GM19193 (cell line): ENCODE measurements at regions not wholly inside any gene's neighbourhood (a gene's known extent, or its start where the extent isn't known, plus 50 kb on each side); places are given as distances from the start of the nearest gene placed in this dataset.

Experiments used
- POLR2A ChIP-seq: IDR thresholded peaks from 4 replicates; pipeline ENCODE4 v1.6.1; 2011; ENCODE audit not compliant: insufficient read depth, insufficient read length; ENCODE audit errors: extremely low read depth

DNA sequence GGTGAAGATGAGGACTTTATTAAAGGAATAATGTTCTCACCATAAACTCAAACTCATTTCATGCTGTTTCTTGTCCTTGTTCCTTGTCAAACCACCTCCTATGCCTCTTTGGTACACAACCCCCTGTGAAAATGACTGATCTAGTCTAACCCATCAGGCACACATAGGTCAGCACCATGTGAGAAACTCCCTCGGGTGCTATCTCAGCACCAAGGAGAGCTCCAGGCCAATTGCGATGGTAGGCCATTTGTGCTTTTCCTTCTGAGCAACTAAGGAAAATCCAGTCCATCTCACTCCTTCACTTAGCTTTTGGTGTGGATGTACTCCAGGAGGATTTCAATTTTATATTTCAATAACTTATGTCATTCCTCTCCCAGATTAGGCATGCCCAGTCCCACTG lies 199.8 kb downstream of the ZNF608 start:
- no peak for TF ChIP-seq POLR2A

DNA sequence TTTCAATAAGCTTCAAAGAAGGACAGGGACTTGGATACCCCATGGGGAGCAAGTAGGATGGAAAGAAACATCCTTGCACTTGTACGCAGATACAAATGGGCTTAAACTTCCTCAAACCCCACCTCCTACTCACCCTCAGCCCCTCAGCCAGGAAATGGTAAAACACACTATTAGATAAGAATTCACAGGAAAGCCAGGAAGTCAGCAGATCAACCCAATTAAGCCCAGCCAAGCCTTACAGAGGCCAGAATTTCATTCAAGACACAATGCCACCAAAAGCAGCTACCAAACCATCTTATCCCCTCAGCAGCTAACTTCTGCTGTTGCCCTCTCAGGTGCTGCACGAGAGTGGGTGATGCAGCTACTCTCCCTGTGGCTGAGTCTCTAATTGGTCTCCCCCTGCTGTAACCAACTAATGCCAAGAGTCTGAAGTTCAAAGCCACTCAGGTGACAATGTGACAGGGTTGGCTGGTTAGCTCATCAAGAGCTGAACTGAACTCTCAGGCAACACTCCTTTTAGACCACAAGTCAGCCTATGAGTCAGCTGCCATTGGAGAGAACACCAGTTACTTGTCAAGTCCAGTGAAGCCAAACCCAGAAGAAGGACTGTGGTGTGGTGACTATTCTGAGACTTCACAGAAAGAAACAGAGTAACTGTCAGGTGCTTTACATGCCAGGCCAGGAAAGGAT lies 201.9 kb downstream of the ZNF608 start:
- no peak for TF ChIP-seq POLR2A

DNA sequence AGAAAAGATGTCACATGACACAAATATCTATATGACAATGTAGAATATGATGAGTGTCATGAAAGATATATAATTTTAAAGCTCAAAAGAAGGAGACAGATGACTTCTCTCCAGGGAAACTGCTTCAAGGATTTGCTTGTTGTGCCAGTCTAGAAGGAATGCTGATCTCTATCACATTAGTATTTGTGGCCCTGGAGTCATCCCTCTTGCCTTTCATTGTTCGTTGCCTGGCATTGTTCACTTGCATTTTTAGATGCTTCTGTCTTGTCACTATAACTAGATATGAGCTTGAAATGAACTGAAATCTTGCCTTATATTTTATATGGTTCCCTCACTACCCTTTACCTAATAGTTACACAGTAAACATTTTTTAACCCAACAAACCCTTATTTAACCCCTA lies 207.5 kb downstream of the ZNF608 start:
- TF ChIP-seq POLR2A, result no peak

DNA sequence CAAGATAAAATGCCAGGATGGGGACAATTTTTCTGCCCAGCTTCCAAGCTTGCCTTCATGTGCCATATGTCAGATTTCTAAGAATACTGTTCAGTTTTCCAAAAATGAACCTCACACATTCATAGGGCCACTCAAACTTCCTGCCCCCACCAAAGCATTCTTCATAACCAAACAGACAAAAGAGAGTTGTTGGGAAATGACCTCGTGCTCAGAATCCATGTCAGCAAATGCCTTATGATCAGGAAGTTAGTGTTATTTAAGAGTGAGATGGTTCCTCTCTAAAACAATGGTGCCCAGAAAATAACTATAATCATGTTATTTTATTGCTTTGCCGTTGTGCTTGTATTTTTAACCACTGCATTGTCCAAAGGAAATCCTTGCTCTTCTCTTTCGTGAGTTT lies 208.2 kb downstream of the ZNF608 start:
- TF ChIP-seq POLR2A, result no peak

DNA sequence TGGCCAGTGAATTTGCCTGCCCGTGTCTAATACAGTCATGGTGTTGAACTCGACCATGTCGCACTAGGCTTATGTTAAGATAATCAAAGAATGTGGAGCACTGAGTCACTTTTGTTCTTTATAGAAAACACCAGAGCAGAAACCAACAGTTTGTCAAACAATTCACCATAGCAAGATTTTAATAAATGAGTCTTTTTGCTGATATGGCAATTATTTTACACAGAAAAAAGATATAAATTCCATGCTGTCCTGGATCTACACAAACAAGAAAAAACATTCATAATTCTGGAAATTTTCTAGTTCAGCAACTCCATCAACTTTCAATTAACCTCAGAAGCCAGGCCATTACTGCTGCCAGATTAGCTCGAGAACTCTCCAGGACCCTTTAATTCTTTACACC lies 208.9 kb downstream of the ZNF608 start:
- no peak for TF ChIP-seq POLR2A

DNA sequence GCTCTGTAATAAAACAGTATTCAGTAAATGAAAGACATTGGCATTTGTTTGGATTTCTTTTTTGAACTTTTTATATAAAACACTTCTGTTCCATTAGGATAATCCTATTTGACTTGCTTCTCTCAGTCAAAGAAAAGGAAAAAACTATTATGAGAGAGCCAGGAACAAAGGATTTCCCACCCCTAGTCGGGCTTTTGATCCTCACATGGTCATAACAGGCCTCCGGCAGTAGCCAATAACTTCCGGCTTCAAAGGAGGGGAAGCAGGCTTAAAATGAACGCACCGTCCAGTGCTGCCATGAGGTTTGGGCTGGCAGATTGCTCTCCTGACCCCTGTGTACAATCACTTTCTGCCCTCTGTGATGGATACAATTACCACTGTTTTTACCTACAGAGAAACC lies 209.3 kb downstream of the ZNF608 start:
- TF ChIP-seq POLR2A, result no peak

DNA sequence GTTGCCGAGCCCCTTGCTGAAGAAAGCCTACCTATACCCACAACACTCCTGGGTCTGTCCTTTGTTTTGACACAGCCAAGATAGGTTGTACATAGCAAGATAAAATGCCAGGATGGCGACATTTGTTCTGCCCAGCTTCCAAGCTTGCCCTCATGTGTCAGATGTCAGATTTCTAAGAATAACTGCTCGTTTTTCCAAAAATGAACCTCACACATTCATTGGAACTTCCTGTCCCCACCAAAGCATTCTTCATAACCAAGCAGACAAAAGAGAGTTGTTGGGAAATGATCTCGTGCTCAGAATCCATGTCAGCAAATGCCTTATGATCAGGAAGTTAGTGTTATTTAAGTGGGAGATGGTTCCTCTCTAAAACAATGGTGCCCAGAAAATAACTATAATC lies 210.1 kb downstream of the ZNF608 start:
- no peak for TF ChIP-seq POLR2A

DNA sequence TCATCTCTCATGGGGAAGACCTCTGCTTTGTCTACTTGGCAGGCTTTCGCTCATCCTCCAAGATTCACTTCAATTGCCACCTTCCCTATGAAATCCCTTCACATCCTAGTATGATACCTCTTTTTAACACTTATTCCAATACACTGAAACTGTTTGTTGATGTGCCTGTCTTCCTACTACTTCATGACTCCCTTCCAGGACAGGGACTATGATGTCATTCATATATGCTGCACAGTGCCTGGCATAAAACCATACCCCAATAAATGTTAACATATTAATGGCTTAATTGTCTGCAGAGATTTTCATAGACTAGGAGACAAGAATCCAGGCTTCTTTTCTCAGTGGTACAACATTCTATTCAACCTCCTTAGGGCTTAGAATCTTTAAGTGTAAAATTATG lies 215.5 kb downstream of the ZNF608 start:
- TF ChIP-seq POLR2A, result no peak

DNA sequence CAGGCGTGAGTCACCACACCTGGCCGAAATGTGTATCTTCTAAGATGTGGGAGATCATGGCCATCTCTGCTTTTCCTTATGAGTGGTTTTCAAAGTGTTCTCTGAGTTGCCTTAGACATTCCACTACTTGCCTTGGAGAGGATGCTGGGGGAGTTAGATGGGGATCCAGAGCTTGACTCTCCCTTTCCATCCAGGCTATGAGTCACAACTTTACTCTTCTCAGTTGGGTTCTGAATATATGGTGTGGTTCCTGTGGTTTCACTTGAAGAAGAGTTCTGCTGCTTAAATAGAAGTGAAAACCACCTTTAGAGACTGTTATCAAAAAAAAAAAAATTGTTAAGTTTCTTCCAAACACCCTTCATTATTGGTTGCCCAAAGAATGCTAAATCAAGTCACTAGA lies 217.6 kb downstream of the ZNF608 start:
- no peak for TF ChIP-seq POLR2A

DNA sequence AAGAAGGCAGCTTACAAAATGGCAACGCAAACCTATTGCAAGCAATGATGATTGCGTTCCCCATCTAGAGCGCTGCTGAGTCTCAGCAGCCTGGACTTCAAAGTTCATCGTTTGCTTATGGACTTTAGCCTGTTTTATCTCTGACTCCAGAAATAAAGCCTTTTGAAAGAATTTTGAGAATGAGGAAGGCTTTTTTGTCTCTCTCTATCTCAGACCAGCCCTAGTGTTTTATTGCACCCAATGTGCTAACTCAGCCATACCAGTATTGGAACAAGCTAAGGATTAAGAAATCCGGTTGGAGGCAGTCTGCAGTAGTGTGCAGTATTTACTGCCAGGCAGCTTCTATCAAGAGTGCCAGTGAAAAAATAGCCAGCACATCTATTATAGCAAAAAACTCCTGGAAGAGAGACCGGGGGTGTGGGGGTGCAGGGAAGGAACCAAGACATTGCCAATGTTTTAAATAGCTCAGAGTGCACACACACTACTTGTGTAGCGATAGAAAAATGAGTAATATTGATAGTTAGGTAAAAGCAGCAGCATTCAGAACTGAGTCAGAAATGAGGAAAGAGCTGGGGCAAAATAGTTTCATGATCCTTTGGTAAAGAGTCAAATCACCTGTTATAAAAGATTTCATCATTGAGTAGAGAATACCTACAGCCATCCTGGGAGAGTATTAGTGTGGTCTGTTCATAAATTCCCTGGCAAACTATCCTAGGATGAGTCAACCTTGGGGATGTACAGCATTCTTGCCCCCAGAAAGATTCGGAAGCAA lies 219.0 kb downstream of the ZNF608 start:
- TF ChIP-seq POLR2A, result no peak

DNA sequence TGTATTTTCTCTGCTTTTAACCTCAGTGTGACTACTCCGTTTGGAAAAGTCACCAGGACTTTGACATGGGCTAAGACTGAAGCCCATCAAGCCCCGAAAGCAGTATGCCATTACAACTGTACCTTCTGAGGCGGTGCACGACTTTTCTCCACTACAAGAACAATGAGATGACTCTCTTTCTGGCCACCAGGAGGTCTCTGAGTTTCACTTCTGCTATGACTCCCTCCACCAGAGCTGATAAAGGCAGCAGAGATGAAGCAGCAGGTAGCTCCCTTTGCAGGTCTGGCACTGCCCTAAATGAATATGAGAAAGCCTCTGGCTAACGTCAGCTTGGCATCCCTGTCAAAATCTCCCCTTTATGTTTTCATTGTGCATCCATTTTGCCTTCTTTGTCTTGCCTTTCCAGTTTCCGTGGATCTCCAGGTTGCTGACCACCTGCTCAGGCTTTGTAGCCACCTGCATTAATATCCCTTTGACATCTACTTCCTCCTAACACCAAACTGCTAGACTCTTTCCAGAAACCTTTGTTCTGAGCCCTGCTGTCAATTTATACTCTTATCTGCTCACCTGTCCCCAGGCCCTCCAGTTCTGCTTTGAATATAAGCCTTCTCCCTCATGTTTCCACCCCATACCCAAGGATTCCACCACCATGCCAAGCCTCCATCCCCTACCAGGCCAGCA lies 221.7 kb downstream of the ZNF608 start:
- no peak for TF ChIP-seq POLR2A

DNA sequence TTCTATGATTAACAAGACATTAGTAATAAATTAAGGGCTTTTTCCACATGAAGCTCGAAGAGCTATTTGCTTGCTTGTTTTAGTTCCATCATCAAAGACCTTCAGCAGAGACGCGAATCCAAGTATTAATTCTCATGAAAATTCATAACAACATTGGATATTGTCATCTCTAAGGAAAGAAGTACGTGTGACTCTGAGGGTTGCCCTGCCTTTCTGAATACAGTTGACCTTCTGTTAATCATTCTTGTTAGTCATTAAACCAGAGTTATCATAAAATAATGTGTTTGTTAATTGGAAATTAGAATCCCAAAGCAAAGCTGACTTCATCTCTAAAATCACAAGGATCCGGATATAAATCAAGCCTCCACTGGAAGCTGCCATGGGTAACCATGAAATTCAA lies 222.5 kb downstream of the ZNF608 start:
- no peak for TF ChIP-seq POLR2A

DNA sequence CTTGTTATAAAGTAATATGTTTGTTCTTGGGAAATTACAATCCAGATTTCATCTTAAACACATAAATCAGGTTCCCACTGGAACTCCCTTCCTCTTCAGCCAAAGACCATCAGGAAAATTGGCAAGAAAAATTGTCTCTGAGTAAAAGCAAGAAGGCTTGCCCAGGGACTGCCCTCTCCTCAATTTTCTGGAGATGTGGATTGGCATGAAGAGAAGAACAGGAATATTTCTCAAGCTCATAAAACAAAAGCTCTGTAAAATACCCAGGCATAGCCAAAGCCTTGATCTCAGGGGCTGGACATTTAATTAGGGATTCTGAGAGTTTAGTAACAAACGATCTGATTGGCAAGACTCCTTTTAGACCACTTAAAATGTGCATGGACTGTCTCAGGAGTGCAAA lies 223.4 kb downstream of the ZNF608 start:
- TF ChIP-seq POLR2A, result no peak

DNA sequence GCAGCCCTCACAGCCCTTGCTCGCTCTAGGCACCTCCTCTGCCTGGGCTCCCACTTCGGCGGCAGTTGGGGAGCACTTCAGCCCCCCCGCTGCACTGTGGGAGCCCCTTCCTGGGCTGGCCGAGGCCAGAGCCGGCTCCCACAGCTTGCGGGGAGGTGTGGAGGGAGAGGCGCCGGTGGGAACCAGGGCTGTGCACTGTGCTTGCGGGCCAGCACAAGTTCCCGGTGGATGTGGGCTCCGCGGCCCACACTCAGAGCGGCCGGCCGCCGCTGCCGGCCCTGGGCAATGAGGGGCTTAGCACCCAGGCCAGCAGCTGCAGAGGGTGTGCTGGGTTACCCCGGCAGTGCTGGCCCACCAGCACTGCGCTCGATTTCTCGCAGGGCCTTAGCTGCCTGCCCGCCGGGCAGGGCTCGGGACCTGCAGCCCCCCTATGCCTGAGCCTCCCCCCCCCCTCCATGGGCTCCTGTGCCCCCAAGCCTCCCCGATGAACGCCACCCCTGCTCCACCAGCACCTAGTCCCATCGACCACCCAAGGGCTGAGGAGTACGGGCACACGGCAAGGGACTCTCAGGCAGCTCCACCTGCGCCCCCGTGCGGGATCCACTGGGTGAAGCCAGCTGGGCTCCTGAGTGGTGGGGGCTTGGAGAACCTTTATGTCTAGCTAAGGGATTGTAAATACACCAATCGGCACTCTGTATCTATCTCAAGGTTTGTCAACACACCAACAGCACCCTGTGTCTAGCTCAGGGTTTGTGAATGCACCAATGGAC lies 224.8 kb downstream of the ZNF608 start:
- no peak for TF ChIP-seq POLR2A

DNA sequence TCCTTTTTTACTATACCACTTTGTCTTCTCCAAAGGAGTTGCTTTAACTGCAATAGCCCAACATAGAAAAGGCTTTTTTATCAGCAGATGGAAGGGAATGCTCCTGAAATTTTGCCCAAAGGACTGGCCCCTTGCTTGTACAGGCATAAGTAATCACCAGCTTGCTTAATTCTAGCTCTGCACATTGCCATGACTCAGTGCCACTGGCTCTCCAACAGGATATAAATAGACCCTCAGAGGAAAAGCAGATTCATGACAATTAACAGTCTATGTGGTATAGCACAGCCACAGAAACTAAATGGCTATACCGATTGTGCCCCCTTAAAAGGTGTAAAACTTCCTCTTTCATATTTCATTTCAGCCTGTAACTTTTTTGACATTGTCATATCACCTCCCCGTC lies 227.0 kb downstream of the ZNF608 start:
- no peak for TF ChIP-seq POLR2A
